WTC11 (cell line): ENCODE measurements at regions not wholly inside any gene's neighbourhood (a gene's known extent, or its start where the extent isn't known, plus 50 kb on each side); places are given as distances from the start of the nearest gene placed in this dataset.

ENCODE experiments used
- ATAC-seq: fragments of 200-7000 bp; cut with Tn5 transposase; 2 replicates; pipeline ENCODE4 v1.10.0; 2021; ENCODE audit warnings: mild to moderate bottlenecking, moderate library complexity
- CTCF ChIA-PET: fragments of 300-600 bp; sonication (Branson Sonifier 250); formaldehyde crosslinking; loops from one replicate; lab custom pipeline; 2021; ENCODE audit warnings: antibody characterized with exemption; lab: Charles Lee
- POLR2A ChIA-PET: fragments of 350-600 bp; sonication (Branson Sonifier 250); formaldehyde crosslinking; loops from one replicate; lab custom pipeline; 2021; ENCODE audit warnings: antibody characterized with exemption; lab: Charles Lee
- DNase-seq: peaks from one replicate; pipeline ENCODE4 v3.0.0; 2021; ENCODE audit warnings: low spot score
- H3K27ac Mint-ChIP-seq: 2 replicates; pipeline ENCODE4 v1.8.0; 2021; ENCODE audit warnings: mixed read lengths
- H3K27me3 Mint-ChIP-seq: 2 replicates; pipeline ENCODE4 v1.8.0; 2021; ENCODE audit warnings: low read depth, mild to moderate bottlenecking, moderate library complexity, mixed read lengths
- H3K36me3 Mint-ChIP-seq: 2 replicates; pipeline ENCODE4 v1.8.0; 2021; ENCODE audit warnings: mixed read lengths
- H3K4me1 Mint-ChIP-seq: 2 replicates; pipeline ENCODE4 v1.8.0; 2022; ENCODE audit warnings: mixed read lengths
- H3K4me3 Mint-ChIP-seq: 2 replicates; pipeline ENCODE4 v1.8.0; 2021; ENCODE audit warnings: mild to moderate bottlenecking, moderate library complexity, mixed read lengths
- H3K9me3 Mint-ChIP-seq: 2 replicates; pipeline ENCODE4 v1.8.0; 2021; ENCODE audit warnings: mixed read lengths
- JAZF1 ChIP-seq: fragments of 250-450 bp; sonication (Bioruptor Pico); IDR thresholded peaks from 2 replicates; pipeline ENCODE4 v1.9.0; 2021; ENCODE audit warnings: moderate library complexity, mild to moderate bottlenecking, inconsistent platforms
- MXD4 ChIP-seq: fragments of 250-450 bp; sonication (Bioruptor Pico); IDR thresholded peaks from 2 replicates; pipeline ENCODE4 v1.8.0; 2021; ENCODE audit warnings: mild to moderate bottlenecking, moderate library complexity, borderline replicate concordance
- RORB ChIP-seq: fragments of 250-450 bp; sonication (Bioruptor Pico); IDR thresholded peaks from 2 replicates; pipeline ENCODE4 v1.9.0; 2021; ENCODE audit warnings: mild to moderate bottlenecking
- SOX15 ChIP-seq: fragments of 250-450 bp; sonication (Bioruptor Pico); IDR thresholded peaks from 2 replicates; pipeline ENCODE4 v1.9.0; 2021; ENCODE audit warnings: mild to moderate bottlenecking
- TEAD4 ChIP-seq: sonication (generic); formaldehyde crosslinking; IDR thresholded peaks from 2 replicates; pipeline ENCODE4 v1.8.0; 2022; ENCODE audit warnings: mild to moderate bottlenecking, missing genetic modification reagents
- ZNF138 ChIP-seq: sonication (generic); formaldehyde crosslinking; conservative IDR thresholded peaks from 2 replicates; pipeline ENCODE4 v1.8.1; 2022; ENCODE audit warnings: mild to moderate bottlenecking, moderate library complexity, missing genetic modification reagents
- ZNF263 ChIP-seq: sonication (generic); formaldehyde crosslinking; IDR thresholded peaks from 2 replicates; pipeline ENCODE4 v1.8.1; 2022; ENCODE audit warnings: low read depth, mild to moderate bottlenecking, moderate library complexity, missing genetic modification reagents
- ZNF317 ChIP-seq: sonication (generic); formaldehyde crosslinking; IDR thresholded peaks from 2 replicates; pipeline ENCODE4 v1.8.1; 2023; ENCODE audit warnings: low read depth, mild to moderate bottlenecking, moderate library complexity, missing genetic modification reagents, borderline replicate concordance
- TF ChIP-seq, protein P1 (sequence below): sonication (generic); formaldehyde crosslinking; IDR thresholded peaks from 2 replicates; pipeline ENCODE4 v1.8.1; 2023; ENCODE audit warnings: mild to moderate bottlenecking, missing genetic modification reagents
- TF ChIP-seq, protein P2 (sequence below): sonication (generic); formaldehyde crosslinking; IDR thresholded peaks from 2 replicates; pipeline ENCODE4 v1.8.0; 2022; ENCODE audit warnings: mild to moderate bottlenecking, missing genetic modification reagents
- TF ChIP-seq, protein P3 (sequence below): fragments of 250-450 bp; sonication (Bioruptor Pico); IDR thresholded peaks from 2 replicates; pipeline ENCODE4 v1.9.0; 2021; ENCODE audit warnings: mild to moderate bottlenecking, borderline replicate concordance
- TF ChIP-seq, protein P4 (sequence below): sonication (generic); formaldehyde crosslinking; IDR thresholded peaks from 2 replicates; pipeline ENCODE4 v1.8.1; 2023; ENCODE audit warnings: mild to moderate bottlenecking, moderate library complexity, missing genetic modification reagents
- TF ChIP-seq, protein P5 (sequence below): sonication (generic); formaldehyde crosslinking; IDR thresholded peaks from 2 replicates; pipeline ENCODE4 v1.8.0; 2023; ENCODE audit warnings: missing genetic modification reagents, mild to moderate bottlenecking, borderline replicate concordance

DNA sequence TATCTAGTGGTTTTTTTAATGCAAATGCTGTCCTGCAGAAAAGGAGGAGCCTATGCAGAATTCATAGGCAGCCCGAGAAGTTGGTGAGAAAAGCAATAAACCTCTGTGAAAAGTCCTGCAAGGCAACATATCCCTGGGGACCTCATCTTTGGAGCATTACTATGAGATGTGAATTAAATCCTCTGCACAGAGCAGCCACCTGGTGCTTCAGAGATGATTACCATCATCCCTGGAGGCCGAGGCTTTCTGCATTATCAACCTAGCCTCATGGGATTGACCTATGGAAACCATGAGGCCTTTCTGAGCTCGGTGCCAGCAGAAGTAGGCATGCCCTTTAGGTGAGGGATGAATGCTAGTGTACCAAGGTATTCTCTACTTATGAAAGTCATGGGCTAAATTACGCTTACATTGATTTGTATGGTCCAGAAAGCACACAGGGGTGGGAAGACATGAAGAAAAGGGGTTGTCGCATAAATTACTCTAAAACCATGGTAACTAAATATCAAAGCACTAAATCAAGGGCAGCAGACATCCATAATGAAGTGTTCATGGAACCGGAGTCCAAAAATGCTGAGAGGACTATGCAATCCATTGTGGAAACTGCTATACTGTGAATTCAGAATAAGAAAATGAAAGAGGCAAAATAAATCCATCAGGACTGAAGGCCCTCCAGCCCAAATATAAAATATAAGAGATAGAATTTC lies 623.5 kb upstream of the DDX18 start:
- no peak for ATAC-seq
- POLR2A ChIA-PET = no interaction called here
- Mint-ChIP-seq H3K4me1 (peaks cover 25% of the 10 kb centered on the region), H3K36me3 (no peaks in the 10 kb centered on the region), H3K4me3 (no peak overlapping the region), H3K27me3 (no peaks in the 10 kb centered on the region), H3K27ac (no peak overlapping the region), H3K9me3 (no peaks in the 10 kb centered on the region)
- DNase-seq = no peak
- TF ChIP-seq, protein P1, sequence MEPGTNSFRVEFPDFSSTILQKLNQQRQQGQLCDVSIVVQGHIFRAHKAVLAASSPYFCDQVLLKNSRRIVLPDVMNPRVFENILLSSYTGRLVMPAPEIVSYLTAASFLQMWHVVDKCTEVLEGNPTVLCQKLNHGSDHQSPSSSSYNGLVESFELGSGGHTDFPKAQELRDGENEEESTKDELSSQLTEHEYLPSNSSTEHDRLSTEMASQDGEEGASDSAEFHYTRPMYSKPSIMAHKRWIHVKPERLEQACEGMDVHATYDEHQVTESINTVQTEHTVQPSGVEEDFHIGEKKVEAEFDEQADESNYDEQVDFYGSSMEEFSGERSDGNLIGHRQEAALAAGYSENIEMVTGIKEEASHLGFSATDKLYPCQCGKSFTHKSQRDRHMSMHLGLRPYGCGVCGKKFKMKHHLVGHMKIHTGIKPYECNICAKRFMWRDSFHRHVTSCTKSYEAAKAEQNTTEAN (CRISPR knock-in tag) = no peak
- TF ChIP-seq SOX15 (CRISPR knock-in tag) = no peak
- TF ChIP-seq, protein P2, sequence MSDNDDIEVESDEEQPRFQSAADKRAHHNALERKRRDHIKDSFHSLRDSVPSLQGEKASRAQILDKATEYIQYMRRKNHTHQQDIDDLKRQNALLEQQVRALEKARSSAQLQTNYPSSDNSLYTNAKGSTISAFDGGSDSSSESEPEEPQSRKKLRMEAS (CRISPR knock-in tag) = no peak
- CTCF ChIA-PET = no interaction called here

DNA sequence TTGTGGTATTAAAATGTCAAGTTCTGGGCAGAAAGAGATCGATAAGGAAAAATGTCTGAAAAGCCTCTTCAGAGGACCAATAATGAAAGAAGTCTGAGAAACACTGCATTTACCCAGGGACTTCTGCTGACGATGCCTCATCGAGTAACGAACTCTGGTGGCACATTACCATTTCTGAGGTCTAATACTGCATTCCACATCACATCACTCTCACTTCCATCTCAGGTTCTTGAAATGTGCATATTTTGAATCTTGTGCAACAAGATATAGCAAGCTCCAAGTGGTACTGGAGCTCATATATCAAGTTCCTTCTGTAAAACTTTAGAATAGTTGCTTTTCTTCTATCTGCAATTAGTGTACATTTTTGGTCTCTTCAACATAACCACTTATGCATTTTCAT lies 619.1 kb upstream of the DDX18 start:
- Mint-ChIP-seq H3K36me3 (no peaks in the 10 kb centered on the region), H3K4me3 (no peak overlapping the region), H3K9me3 (peaks cover under 1% of the 10 kb centered on the region; the same call in 1 of the 2 replicates), H3K27ac (no peak overlapping the region), H3K27me3 (no peaks in the 10 kb centered on the region), H3K4me1 (peaks cover 26% of the 10 kb centered on the region)
- DNase-seq (no peak), ATAC-seq (no peak)
- TF ChIP-seq, protein P3, sequence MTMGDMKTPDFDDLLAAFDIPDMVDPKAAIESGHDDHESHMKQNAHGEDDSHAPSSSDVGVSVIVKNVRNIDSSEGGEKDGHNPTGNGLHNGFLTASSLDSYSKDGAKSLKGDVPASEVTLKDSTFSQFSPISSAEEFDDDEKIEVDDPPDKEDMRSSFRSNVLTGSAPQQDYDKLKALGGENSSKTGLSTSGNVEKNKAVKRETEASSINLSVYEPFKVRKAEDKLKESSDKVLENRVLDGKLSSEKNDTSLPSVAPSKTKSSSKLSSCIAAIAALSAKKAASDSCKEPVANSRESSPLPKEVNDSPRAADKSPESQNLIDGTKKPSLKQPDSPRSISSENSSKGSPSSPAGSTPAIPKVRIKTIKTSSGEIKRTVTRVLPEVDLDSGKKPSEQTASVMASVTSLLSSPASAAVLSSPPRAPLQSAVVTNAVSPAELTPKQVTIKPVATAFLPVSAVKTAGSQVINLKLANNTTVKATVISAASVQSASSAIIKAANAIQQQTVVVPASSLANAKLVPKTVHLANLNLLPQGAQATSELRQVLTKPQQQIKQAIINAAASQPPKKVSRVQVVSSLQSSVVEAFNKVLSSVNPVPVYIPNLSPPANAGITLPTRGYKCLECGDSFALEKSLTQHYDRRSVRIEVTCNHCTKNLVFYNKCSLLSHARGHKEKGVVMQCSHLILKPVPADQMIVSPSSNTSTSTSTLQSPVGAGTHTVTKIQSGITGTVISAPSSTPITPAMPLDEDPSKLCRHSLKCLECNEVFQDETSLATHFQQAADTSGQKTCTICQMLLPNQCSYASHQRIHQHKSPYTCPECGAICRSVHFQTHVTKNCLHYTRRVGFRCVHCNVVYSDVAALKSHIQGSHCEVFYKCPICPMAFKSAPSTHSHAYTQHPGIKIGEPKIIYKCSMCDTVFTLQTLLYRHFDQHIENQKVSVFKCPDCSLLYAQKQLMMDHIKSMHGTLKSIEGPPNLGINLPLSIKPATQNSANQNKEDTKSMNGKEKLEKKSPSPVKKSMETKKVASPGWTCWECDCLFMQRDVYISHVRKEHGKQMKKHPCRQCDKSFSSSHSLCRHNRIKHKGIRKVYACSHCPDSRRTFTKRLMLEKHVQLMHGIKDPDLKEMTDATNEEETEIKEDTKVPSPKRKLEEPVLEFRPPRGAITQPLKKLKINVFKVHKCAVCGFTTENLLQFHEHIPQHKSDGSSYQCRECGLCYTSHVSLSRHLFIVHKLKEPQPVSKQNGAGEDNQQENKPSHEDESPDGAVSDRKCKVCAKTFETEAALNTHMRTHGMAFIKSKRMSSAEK (CRISPR knock-in tag) = no peak
- TF ChIP-seq JAZF1 (no peak), ZNF138 (CRISPR knock-in tag) (no peak), MXD4 (CRISPR knock-in tag) (no peak), ZNF317 (CRISPR knock-in tag) (no peak), RORB (no peak), TEAD4 (CRISPR knock-in tag) (no peak), SOX15 (CRISPR knock-in tag) (no peak), ZNF263 (no peak)
- TF ChIP-seq, protein P4, sequence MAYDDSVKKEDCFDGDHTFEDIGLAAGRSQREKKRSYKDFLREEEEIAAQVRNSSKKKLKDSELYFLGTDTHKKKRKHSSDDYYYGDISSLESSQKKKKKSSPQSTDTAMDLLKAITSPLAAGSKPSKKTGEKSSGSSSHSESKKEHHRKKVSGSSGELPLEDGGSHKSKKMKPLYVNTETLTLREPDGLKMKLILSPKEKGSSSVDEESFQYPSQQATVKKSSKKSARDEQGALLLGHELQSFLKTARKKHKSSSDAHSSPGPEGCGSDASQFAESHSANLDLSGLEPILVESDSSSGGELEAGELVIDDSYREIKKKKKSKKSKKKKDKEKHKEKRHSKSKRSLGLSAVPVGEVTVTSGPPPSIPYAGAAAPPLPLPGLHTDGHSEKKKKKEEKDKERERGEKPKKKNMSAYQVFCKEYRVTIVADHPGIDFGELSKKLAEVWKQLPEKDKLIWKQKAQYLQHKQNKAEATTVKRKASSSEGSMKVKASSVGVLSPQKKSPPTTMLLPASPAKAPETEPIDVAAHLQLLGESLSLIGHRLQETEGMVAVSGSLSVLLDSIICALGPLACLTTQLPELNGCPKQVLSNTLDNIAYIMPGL (CRISPR knock-in tag) = no peak
- TF ChIP-seq, protein P1 (CRISPR knock-in tag) = no peak
- TF ChIP-seq, protein P5, sequence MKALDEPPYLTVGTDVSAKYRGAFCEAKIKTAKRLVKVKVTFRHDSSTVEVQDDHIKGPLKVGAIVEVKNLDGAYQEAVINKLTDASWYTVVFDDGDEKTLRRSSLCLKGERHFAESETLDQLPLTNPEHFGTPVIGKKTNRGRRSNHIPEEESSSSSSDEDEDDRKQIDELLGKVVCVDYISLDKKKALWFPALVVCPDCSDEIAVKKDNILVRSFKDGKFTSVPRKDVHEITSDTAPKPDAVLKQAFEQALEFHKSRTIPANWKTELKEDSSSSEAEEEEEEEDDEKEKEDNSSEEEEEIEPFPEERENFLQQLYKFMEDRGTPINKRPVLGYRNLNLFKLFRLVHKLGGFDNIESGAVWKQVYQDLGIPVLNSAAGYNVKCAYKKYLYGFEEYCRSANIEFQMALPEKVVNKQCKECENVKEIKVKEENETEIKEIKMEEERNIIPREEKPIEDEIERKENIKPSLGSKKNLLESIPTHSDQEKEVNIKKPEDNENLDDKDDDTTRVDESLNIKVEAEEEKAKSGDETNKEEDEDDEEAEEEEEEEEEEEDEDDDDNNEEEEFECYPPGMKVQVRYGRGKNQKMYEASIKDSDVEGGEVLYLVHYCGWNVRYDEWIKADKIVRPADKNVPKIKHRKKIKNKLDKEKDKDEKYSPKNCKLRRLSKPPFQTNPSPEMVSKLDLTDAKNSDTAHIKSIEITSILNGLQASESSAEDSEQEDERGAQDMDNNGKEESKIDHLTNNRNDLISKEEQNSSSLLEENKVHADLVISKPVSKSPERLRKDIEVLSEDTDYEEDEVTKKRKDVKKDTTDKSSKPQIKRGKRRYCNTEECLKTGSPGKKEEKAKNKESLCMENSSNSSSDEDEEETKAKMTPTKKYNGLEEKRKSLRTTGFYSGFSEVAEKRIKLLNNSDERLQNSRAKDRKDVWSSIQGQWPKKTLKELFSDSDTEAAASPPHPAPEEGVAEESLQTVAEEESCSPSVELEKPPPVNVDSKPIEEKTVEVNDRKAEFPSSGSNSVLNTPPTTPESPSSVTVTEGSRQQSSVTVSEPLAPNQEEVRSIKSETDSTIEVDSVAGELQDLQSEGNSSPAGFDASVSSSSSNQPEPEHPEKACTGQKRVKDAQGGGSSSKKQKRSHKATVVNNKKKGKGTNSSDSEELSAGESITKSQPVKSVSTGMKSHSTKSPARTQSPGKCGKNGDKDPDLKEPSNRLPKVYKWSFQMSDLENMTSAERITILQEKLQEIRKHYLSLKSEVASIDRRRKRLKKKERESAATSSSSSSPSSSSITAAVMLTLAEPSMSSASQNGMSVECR = no peak
- POLR2A ChIA-PET = no interaction called here
- CTCF ChIA-PET = no interaction called here
